ENCODE measurements at regions not wholly inside any gene's neighbourhood (a gene's known extent, or its start where the extent isn't known, plus 50 kb on each side); places are given as distances from the start of the nearest gene placed in this dataset.

GRCh38 chr18:28916456-28916855, 739.5 kb upstream of the CDH2 start:
- Histone ChIP-seq H2BK15ac (ENCODE audit: low read length) (no peak overlapping the region), H3K79me2 (ENCODE audit: control insufficient read depth in 1 of 2, insufficient read depth in 2 of 2, low read length in 2 of 2) (no peaks in the 10 kb centered on the region), H3K4ac (replicated peaks; ENCODE audit: insufficient read length, low read depth, low read length) (no peak overlapping the region), H3K4me3 (ENCODE audit: extremely low read depth in 1 of 4, insufficient read depth in 2 of 4, low read depth in 3 of 4, low read length in 4 of 4) (no peak overlapping the region), H2BK20ac (ENCODE audit: low read length) (no peak overlapping the region), H4K20me1 (replicated peaks in 1 of 2; ENCODE audit: control insufficient read depth in 1 of 2, insufficient read depth in 2 of 2, low read length in 2 of 2) (no peaks in the 10 kb centered on the region), H3K9ac (replicated peaks in 1 of 4; ENCODE audit: extremely low read depth in 1 of 4, low read depth in 3 of 4, low read length in 3 of 4) (no peak overlapping the region), H3K18ac (ENCODE audit: extremely low read depth, low read length) (no peak overlapping the region), H3K27ac (ENCODE audit: low read depth, low read length) (no peak overlapping the region), H3K4me1 (replicated peaks in 1 of 4; ENCODE audit: control insufficient read depth in 3 of 4, insufficient read depth in 4 of 4, low read length in 3 of 4) (no peaks in the 10 kb centered on the region), H3K14ac (ENCODE audit: insufficient read length) (no peak overlapping the region), H2BK5ac (ENCODE audit: low read depth, low read length) (no peak overlapping the region), H2AK5ac (ENCODE audit: low read depth, low read length) (no peak overlapping the region), H3K4me2 (ENCODE audit: insufficient read depth in 1 of 2, low read depth in 2 of 2, low read length in 2 of 2) (no peak overlapping the region), H3K27me3 (replicated peaks in 1 of 4; ENCODE audit: control insufficient read depth in 3 of 4, extremely low read depth in 1 of 4, insufficient read depth in 3 of 4, low read length in 3 of 4) (no peaks in the 10 kb centered on the region), H4K8ac (ENCODE audit: extremely low read depth, insufficient read depth, low read length) (no peak overlapping the region), H2BK120ac (replicated peaks; ENCODE audit: low read depth, low read length) (no peak overlapping the region), H3K56ac (replicated peaks; ENCODE audit: insufficient read length, low read depth, low read length) (no peak overlapping the region), H4K91ac (replicated peaks; ENCODE audit: insufficient read length, low read length) (no peak overlapping the region), H3K36me3 (ENCODE audit: control insufficient read depth in 2 of 4, insufficient read depth in 4 of 4, low read length in 3 of 4) (no peaks in the 10 kb centered on the region; a peak in 1 of 8 replicates), H2AFZ (ENCODE audit: low read length) (no peak overlapping the region), H3K23me2 (ENCODE audit: low read depth, low read length) (no peaks in the 10 kb centered on the region), H2BK12ac (ENCODE audit: low read depth, low read length) (no peak overlapping the region), H3K79me1 (ENCODE audit: low read depth, low read length) (no peaks in the 10 kb centered on the region), H3K9me3 (ENCODE audit: insufficient read depth in 2 of 2, low read depth in 1 of 2, low read length in 1 of 2) (0 out of 4 replicates have a peak, but pooled peaks cover 0 to 2% of the 10 kb centered on the region in 2 experiments), H4K5ac (ENCODE audit: insufficient read length, low read depth, low read length) (no peak overlapping the region), H3K23ac (ENCODE audit: insufficient read length) (no peak overlapping the region)
- POLR2A ChIA-PET (ENCODE audit: partially characterized antibody), result no interaction called here
- CTCF ChIA-PET (ENCODE audit: partially characterized antibody), result interaction anchor here (1.2 kb wide), 1 partner anchor 9 kb away, joined by 3 read pairs; no protein-coding TSS in a partner anchor
- FAIRE-seq (no peak), DNase-seq (ENCODE audit: low read depth in 1 of 2, low spot score in 2 of 2) (no peak)
- TF ChIP-seq SIX5 (IDR thresholded peaks at IDR 0.05; ENCODE audit: low read depth, low read length) (no peak), BACH1 (IDR thresholded peaks at IDR 0.05; ENCODE audit: low read length) (no peak), NRF1 (IDR thresholded peaks at IDR 0.05; ENCODE audit: low read depth, low read length) (no peak), TBP (IDR thresholded peaks at IDR 0.05; ENCODE audit: low read depth, low read length) (no peak), BCL11A (IDR thresholded peaks at IDR 0.05; ENCODE audit: low read depth in 2 of 2, low read length in 2 of 2) (no peak), SP4 (IDR thresholded peaks at IDR 0.05; ENCODE audit: low read length) (no peak), SIRT6 (IDR thresholded peaks at IDR 0.05; ENCODE audit: low read length) (no peak), CHD1 (IDR thresholded peaks at IDR 0.05; ENCODE audit: low read depth, low read length) (no peak), RAD21 (IDR thresholded peaks at IDR 0.05 in 1 of 2, conservative IDR thresholded peaks at IDR 0.05 in 1 of 2; ENCODE audit: low read depth in 2 of 2, low read length in 2 of 2) (no peak), E2F6 (IDR thresholded peaks at IDR 0.05) (no peak), TEAD4 (IDR thresholded peaks at IDR 0.05; ENCODE audit: low read depth, low read length) (no peak), HDAC6 (IDR thresholded peaks at IDR 0.05; ENCODE audit: low read depth, low read length) (no peak), ZNF274 (IDR thresholded peaks at IDR 0.05; ENCODE audit: borderline replicate concordance, extremely low read depth, low read length) (no peak)
- TF ChIP-seq, protein P1, sequence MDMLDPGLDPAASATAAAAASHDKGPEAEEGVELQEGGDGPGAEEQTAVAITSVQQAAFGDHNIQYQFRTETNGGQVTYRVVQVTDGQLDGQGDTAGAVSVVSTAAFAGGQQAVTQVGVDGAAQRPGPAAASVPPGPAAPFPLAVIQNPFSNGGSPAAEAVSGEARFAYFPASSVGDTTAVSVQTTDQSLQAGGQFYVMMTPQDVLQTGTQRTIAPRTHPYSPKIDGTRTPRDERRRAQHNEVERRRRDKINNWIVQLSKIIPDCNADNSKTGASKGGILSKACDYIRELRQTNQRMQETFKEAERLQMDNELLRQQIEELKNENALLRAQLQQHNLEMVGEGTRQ (IDR thresholded peaks at IDR 0.05; ENCODE audit: low read length), result no peak
